Trophoblast cell (in vitro differentiated cells and primary cell): ENCODE measurements at regions not wholly inside any gene's neighbourhood (a gene's known extent, or its start where the extent isn't known, plus 50 kb on each side); places are given as distances from the start of the nearest gene placed in this dataset.

ENCODE experiments used
- DNase-seq, 2 donors: peaks; one replicate each; pipeline ENCODE4 v3.0.0-alpha.2; 2016
- H2AFZ ChIP-seq: 2 replicates; pipeline ENCODE4 v1.6.1; 2013; ENCODE audit warnings: low read length, moderate library complexity, mild to moderate bottlenecking; ENCODE audit not compliant: insufficient read depth, poor library complexity
- H2AK5ac ChIP-seq: 2 replicates; pipeline ENCODE4 v1.6.1; 2013; ENCODE audit warnings: mild to moderate bottlenecking, low read length
- H2BK120ac ChIP-seq: 2 replicates; pipeline ENCODE4 v1.6.1; 2013; ENCODE audit warnings: low read length, mild to moderate bottlenecking, moderate library complexity; ENCODE audit not compliant: insufficient read depth, poor library complexity
- H2BK12ac ChIP-seq: 2 replicates; pipeline ENCODE4 v1.6.1; 2013; ENCODE audit warnings: mild to moderate bottlenecking, low read length, moderate library complexity
- H2BK5ac ChIP-seq: 2 replicates; pipeline ENCODE4 v1.6.1; 2013; ENCODE audit warnings: low read length, low read depth, moderate library complexity, mild to moderate bottlenecking; ENCODE audit not compliant: poor library complexity
- H3K14ac ChIP-seq: 2 replicates; pipeline ENCODE4 v1.6.1; 2013; ENCODE audit warnings: mild to moderate bottlenecking, low read length
- H3K18ac ChIP-seq: 2 replicates; pipeline ENCODE4 v1.6.1; 2013; ENCODE audit warnings: mild to moderate bottlenecking, low read length
- H3K23ac ChIP-seq: 2 replicates; pipeline ENCODE4 v1.6.1; 2013; ENCODE audit warnings: low read length
- H3K27ac ChIP-seq: 2 replicates; pipeline ENCODE4 v1.5.1; 2013; ENCODE audit warnings: low read depth, mild to moderate bottlenecking, inconsistent platforms, low read length, moderate library complexity
- H3K27me3 ChIP-seq: 2 replicates; pipeline ENCODE4 v1.6.1; 2013; ENCODE audit warnings: inconsistent platforms, mild to moderate bottlenecking, low read length, moderate library complexity; ENCODE audit not compliant: insufficient read depth
- H3K36me3 ChIP-seq, 2 experiments: 1 replicate in 1 of 2; 2 replicates in 1 of 2; pipeline ENCODE4 v1.6.1; 2013; ENCODE audit warnings: low read length in 2 of 2, mild to moderate bottlenecking in 2 of 2, moderate library complexity in 1 of 2; ENCODE audit not compliant: insufficient read depth in 2 of 2, control insufficient read depth in 1 of 2
- H3K4ac ChIP-seq: 2 replicates; pipeline ENCODE4 v1.6.1; 2013; ENCODE audit warnings: low read depth, mild to moderate bottlenecking, low read length, moderate library complexity
- H3K4me1 ChIP-seq, 2 experiments: 1 replicate in 1 of 2; 2 replicates in 1 of 2; pipeline ENCODE4 v1.6.1; 2013; ENCODE audit warnings: low read length in 2 of 2, mild to moderate bottlenecking in 2 of 2, moderate library complexity in 1 of 2; ENCODE audit not compliant: insufficient read depth in 2 of 2, control insufficient read depth in 1 of 2
- H3K4me2 ChIP-seq: 2 replicates; pipeline ENCODE4 v1.6.1; 2013; ENCODE audit warnings: inconsistent platforms, mild to moderate bottlenecking, low read length, moderate library complexity
- H3K4me3 ChIP-seq: 2 replicates; pipeline ENCODE4 v1.5.1; 2013; ENCODE audit warnings: mild to moderate bottlenecking, low read depth, low read length, inconsistent platforms
- H3K79me1 ChIP-seq: one replicate; pipeline ENCODE4 v1.6.1; 2013; ENCODE audit warnings: low read length
- H3K79me2 ChIP-seq: 2 replicates; pipeline ENCODE4 v1.6.1; 2013; ENCODE audit warnings: low read length, mild to moderate bottlenecking; ENCODE audit not compliant: control insufficient read depth, insufficient read depth, poor library complexity
- H3K9ac ChIP-seq: 2 replicates; pipeline ENCODE4 v1.6.1; 2013; ENCODE audit warnings: mild to moderate bottlenecking, low read length
- H3K9me3 ChIP-seq: 2 replicates; pipeline ENCODE4 v1.6.1; 2013; ENCODE audit warnings: low read depth, mild to moderate bottlenecking, control low read depth, inconsistent platforms, low read length; ENCODE audit not compliant: insufficient read depth
- H4K12ac ChIP-seq: 2 replicates; pipeline ENCODE4 v1.6.1; 2013; ENCODE audit warnings: low read depth, mild to moderate bottlenecking, low read length, moderate library complexity
- H4K8ac ChIP-seq: 2 replicates; pipeline ENCODE4 v1.6.1; 2013; ENCODE audit warnings: low read depth, mild to moderate bottlenecking, low read length, moderate library complexity
- H4K91ac ChIP-seq: one replicate; pipeline ENCODE4 v1.6.1; 2013; ENCODE audit warnings: low read depth, mild to moderate bottlenecking, low read length, moderate library complexity
- WGBS: extraction: QIAGEN DNeasy Blood & Tissue Kit; methylation state at CpG from one replicate; pipeline ENCODE4 v1.1.7; 2013; ENCODE audit warnings: missing lambda C conversion rate; ENCODE audit not compliant: insufficient read length, insufficient coverage; ENCODE audit errors: extremely low coverage; 5-methylcytosine and 5-hydroxymethylcytosine counted together

DNA sequence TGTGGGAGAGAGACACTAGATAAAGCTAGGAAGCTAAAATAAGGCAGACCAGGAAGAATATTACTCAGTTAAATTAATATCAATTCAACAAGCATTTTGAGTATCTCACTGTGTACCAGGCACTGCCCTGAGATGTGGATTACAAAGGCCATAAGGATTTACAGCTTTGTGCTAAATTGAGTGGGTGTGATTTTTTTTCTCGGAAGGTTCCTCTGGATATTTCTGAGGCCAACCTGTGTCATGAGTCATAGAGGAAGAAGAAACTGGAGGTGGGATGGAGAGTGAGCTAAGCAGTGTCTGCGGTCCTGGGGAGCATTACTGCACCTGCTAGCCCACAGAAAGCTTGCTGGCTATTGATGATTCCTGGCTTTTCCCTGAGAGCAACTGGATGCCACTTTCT is 135.2 kb downstream of the RFPL4B start:
- Histone ChIP-seq H2AK5ac (no peak overlapping the region), H2BK120ac (peak overlapping the region; percentile 60), H3K79me1 (no peaks in the 10 kb centered on the region), H3K4ac (no peak overlapping the region), H4K12ac (no peak overlapping the region), H3K4me3 (no peak overlapping the region), H3K9me3 (no peaks in the 10 kb centered on the region), H3K4me1 (no peaks in the 10 kb centered on the region), H4K8ac (no peak overlapping the region), H4K91ac (no peak overlapping the region), H2BK5ac (no peak overlapping the region), H3K18ac (no peak overlapping the region), H3K23ac (no peak overlapping the region), H3K9ac (no peak overlapping the region), H3K27ac (no peak overlapping the region), H2BK12ac (no peak overlapping the region), H3K14ac (no peak overlapping the region), H3K4me2 (no peak overlapping the region), H2AFZ (no peak overlapping the region), H3K36me3 (no peaks in the 10 kb centered on the region), H3K27me3 (no peaks in the 10 kb centered on the region), H3K79me2 (no peaks in the 10 kb centered on the region)
- DNase-seq: no peak
- no CpG with 5 or more reads among the region's 2 CpGs for WGBS

DNA sequence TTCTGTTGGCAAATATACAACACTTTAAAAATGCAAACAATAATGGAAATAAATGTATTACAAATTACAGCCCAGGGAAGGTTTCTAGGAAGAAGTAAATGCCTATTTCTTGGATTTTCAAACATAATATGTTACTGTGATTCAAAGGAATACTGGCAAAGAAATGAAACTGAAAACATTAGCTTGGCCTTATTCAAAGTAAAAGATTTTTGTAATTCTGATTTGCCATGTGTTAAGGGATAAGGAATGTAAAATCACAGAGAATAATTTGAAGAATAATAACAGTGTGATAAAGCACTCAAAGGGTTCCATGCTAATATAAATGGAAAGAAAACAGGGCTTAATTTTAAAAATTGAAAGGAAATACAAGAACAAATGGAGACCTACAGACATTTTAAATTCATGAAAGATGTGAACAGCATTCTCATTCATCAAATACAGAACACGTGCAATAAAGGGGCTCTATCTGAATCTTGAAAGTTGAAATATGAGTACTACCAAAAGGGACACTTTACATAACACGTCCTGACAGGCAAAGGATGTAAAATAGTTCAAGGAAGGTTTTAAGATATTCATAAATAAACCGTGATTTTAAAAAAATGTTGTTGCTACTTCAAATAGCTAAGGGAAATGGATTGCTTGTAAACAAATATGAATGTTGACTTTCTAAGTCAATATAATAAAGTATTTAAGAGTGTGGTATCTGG is 138.1 kb downstream of the RFPL4B start:
- H3K4ac ChIP-seq: no peak overlapping the region
- no peak overlapping the region for H2AFZ ChIP-seq
- DNase-seq: no peak
- no peak overlapping the region for H3K23ac ChIP-seq
- H3K9ac ChIP-seq: no peak overlapping the region
- H3K79me1 ChIP-seq: peaks cover 3% of the 10 kb centered on the region
- no peaks in the 10 kb centered on the region for H3K27me3 ChIP-seq
- H2BK5ac ChIP-seq: no peak overlapping the region
- H3K4me2 ChIP-seq: no peak overlapping the region
- H2BK12ac ChIP-seq: no peak overlapping the region
- H4K12ac ChIP-seq: no peak overlapping the region
- H3K4me1 ChIP-seq: peaks cover 0 to 2% of the 10 kb centered on the region in 2 experiments
- no peak overlapping the region for H3K14ac ChIP-seq
- no peak overlapping the region for H2AK5ac ChIP-seq
- H4K91ac ChIP-seq: no peak overlapping the region
- no peaks in the 10 kb centered on the region for H3K9me3 ChIP-seq
- no peaks in the 10 kb centered on the region for H3K36me3 ChIP-seq
- H3K18ac ChIP-seq: no peak overlapping the region
- H3K4me3 ChIP-seq: no peak overlapping the region
- no peaks in the 10 kb centered on the region for H3K79me2 ChIP-seq
- no peak overlapping the region for H2BK120ac ChIP-seq
- H4K8ac ChIP-seq: no peak overlapping the region
- no peak overlapping the region for H3K27ac ChIP-seq
- no CpG with 5 or more reads among the region's 3 CpGs for WGBS

DNA sequence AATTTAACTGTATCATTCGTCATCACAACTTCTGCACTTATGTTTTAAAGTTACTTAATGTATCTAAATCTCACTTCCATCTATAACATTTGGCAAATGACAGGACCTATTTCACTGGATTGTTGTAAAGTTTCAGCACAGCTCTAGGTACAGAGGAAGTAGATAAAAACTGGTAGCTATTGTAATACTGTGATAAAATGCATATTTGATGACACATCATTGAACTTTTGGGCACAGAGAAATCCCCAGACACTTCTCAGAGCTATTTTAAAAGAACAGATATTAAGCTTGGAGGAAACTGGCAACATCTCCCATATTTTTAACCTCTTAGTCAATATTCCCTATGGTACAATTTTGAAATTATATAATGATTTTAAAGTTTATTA is 138.7 kb downstream of the RFPL4B start:
- Histone ChIP-seq H3K4me2 (no peak overlapping the region), H3K23ac (no peak overlapping the region), H3K18ac (no peak overlapping the region), H2AK5ac (no peak overlapping the region), H4K12ac (no peak overlapping the region), H4K8ac (no peak overlapping the region), H3K4me1 (peaks cover 0 to 2% of the 10 kb centered on the region in 2 experiments), H3K4ac (no peak overlapping the region), H3K79me1 (peaks cover 3% of the 10 kb centered on the region), H2BK12ac (no peak overlapping the region), H4K91ac (no peak overlapping the region), H3K27ac (no peak overlapping the region), H3K36me3 (no peaks in the 10 kb centered on the region), H3K4me3 (no peak overlapping the region), H2BK120ac (no peak overlapping the region), H3K9ac (no peak overlapping the region), H3K79me2 (no peaks in the 10 kb centered on the region), H3K9me3 (no peaks in the 10 kb centered on the region), H2BK5ac (no peak overlapping the region), H3K27me3 (no peaks in the 10 kb centered on the region), H3K14ac (no peak overlapping the region), H2AFZ (no peak overlapping the region)
- WGBS: no CpG with 5 or more reads among the region's 1 CpG
- DNase-seq: no peak

DNA sequence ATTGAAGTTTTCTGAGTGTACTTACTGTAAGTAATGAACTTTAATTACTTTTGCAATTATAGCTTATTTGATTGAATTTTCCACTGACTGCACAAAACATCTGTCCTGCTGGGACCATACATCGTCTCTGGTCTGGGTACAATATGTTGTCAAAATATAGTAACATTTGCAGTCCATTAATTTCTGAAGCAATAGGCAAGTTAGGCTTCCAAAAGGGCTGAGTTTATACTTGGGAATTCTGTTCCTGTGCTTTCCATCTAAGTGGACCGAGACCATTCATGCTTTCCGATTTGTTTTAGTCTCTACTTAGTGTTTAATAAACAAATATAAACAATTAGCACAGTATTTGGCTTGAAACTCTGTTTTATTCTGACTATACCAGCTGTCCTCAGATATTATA is 139.3 kb downstream of the RFPL4B start:
- DNase-seq: no peak
- Histone ChIP-seq H4K8ac (no peak overlapping the region), H3K36me3 (no peaks in the 10 kb centered on the region), H2BK120ac (no peak overlapping the region), H3K23ac (no peak overlapping the region), H2AK5ac (no peak overlapping the region), H3K9me3 (no peaks in the 10 kb centered on the region), H3K4me2 (no peak overlapping the region), H2BK12ac (no peak overlapping the region), H3K4ac (no peak overlapping the region), H3K79me1 (peaks cover 3% of the 10 kb centered on the region), H4K12ac (no peak overlapping the region), H3K4me3 (no peak overlapping the region), H3K14ac (no peak overlapping the region), H3K27ac (no peak overlapping the region), H2BK5ac (no peak overlapping the region), H3K79me2 (no peaks in the 10 kb centered on the region), H3K9ac (no peak overlapping the region), H3K18ac (no peak overlapping the region), H4K91ac (no peak overlapping the region), H2AFZ (no peak overlapping the region), H3K4me1 (peaks cover 0 to 2% of the 10 kb centered on the region in 2 experiments), H3K27me3 (no peaks in the 10 kb centered on the region)
- no CpG with 5 or more reads among the region's 3 CpGs for WGBS
